ENCODE measurements at regions not wholly inside any gene's neighbourhood (a gene's known extent, or its start where the extent isn't known, plus 50 kb on each side); places are given as distances from the start of the nearest gene placed in this dataset.

DNA sequence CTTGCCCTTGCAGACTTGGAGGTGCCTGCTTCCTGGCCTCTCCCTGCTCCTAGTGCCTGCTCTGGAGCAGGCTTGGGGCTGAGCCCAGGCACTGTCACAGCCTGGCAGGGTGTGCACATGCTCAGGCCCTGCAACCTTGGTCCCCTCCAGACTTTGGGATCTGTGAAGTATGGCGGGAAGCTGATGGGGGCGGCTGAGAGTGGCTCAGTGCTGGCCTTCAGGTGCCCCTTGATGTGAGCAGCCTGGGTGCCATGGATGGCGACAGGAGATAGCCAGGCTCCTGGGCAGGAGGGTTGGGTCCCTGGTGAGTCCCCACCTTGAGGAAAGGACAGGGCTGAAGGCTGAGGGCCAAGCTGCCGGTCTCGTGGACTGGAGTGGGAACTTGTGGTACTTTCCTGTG, 700.4 kb upstream of the KCND2 start:
- Histone ChIP-seq H3K27me3 (ENCODE audit: insufficient read depth, low read depth, low read length) (no peaks in the 10 kb centered on the region), H3K9me3 (ENCODE audit: low read length) (no peaks in the 10 kb centered on the region), H3K27ac (ENCODE audit: low read length) (no peak overlapping the region), H3K9ac (ENCODE audit: low read length) (no peak overlapping the region), H3K4me2 (ENCODE audit: low read length) (no peak overlapping the region), H3F3A (ENCODE audit: insufficient read depth, low read length, poor library complexity, severe bottlenecking) (no peaks in the 10 kb centered on the region), H4K20me1 (ENCODE audit: insufficient read depth) (no peaks in the 10 kb centered on the region), H2AFZ (ENCODE audit: low read depth, low read length) (no peak overlapping the region), H3K9me2 (ENCODE audit: insufficient read depth, low read length) (no peaks in the 10 kb centered on the region), H3K4me3 (ENCODE audit: low read length) (no peak overlapping the region), H3K79me2 (replicated peaks; ENCODE audit: insufficient read depth, low read length) (no peaks in the 10 kb centered on the region), H3K36me3 (ENCODE audit: insufficient read depth, low read length) (no peaks in the 10 kb centered on the region)
- TF ChIP-seq TAF1 (IDR thresholded peaks at IDR 0.05; ENCODE audit: low read depth) = no peak

DNA sequence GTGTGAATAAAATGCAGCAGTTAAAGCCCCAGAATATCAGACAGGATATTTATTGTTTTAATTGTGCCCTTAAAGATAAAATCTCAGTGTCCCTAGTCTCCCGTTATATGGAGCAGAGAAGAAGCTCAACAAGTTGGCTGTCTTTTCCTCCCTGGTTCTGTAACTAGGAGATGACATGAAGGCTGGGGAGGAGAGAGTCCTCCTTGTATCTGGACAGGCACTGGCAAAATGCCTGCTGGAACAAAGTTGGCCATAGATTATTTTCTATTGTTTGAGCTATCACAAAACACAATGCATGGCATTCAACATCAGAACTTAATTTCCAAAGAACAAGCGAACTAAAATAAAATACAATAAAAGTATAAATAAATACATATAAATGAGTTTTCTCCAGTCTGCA, 694.9 kb upstream of the KCND2 start:
- Histone ChIP-seq H3K27me3 (ENCODE audit: insufficient read depth, low read depth, low read length) (no peaks in the 10 kb centered on the region), H3K9me2 (ENCODE audit: insufficient read depth, low read length) (no peaks in the 10 kb centered on the region), H3K9ac (ENCODE audit: low read length) (no peak overlapping the region), H3K9me3 (ENCODE audit: low read length) (no peaks in the 10 kb centered on the region), H3K79me2 (replicated peaks; ENCODE audit: insufficient read depth, low read length) (no peaks in the 10 kb centered on the region), H3F3A (ENCODE audit: insufficient read depth, low read length, poor library complexity, severe bottlenecking) (no peaks in the 10 kb centered on the region), H3K4me3 (ENCODE audit: low read length) (no peak overlapping the region), H4K20me1 (ENCODE audit: insufficient read depth) (no peaks in the 10 kb centered on the region), H3K27ac (ENCODE audit: low read length) (no peak overlapping the region), H2AFZ (ENCODE audit: low read depth, low read length) (no peak overlapping the region), H3K4me2 (ENCODE audit: low read length) (no peak overlapping the region), H3K36me3 (ENCODE audit: insufficient read depth, low read length) (no peaks in the 10 kb centered on the region)
- TF ChIP-seq EZH2 (IDR thresholded peaks at IDR 0.05; ENCODE audit: borderline replicate concordance, insufficient read depth, low read length, poor library complexity, severe bottlenecking) (no peak), CTCF (IDR thresholded peaks at IDR 0.05; ENCODE audit: poor library complexity, severe bottlenecking) (no peak), MXI1 (conservative IDR thresholded peaks at IDR 0.05; ENCODE audit: poor library complexity, severe bottlenecking) (no peak)

- Histone ChIP-seq H3K36me3 (ENCODE audit: insufficient read depth, low read length) (no peaks in the 10 kb centered on the region), H2AFZ (ENCODE audit: low read depth, low read length) (no peak overlapping the region), H3K9me2 (ENCODE audit: insufficient read depth, low read length) (no peaks in the 10 kb centered on the region), H3K27ac (ENCODE audit: low read length) (no peak overlapping the region), H3K4me2 (ENCODE audit: low read length) (no peak overlapping the region), H3F3A (ENCODE audit: insufficient read depth, low read length, poor library complexity, severe bottlenecking) (no peaks in the 10 kb centered on the region), H4K20me1 (ENCODE audit: insufficient read depth) (no peaks in the 10 kb centered on the region), H3K9ac (ENCODE audit: low read length) (no peak overlapping the region), H3K79me2 (replicated peaks; ENCODE audit: insufficient read depth, low read length) (no peaks in the 10 kb centered on the region), H3K4me3 (ENCODE audit: low read length) (no peak overlapping the region), H3K9me3 (ENCODE audit: low read length) (no peaks in the 10 kb centered on the region), H3K27me3 (ENCODE audit: insufficient read depth, low read depth, low read length) (no peaks in the 10 kb centered on the region)
- no peak for TF ChIP-seq EZH2 (IDR thresholded peaks at IDR 0.05; ENCODE audit: borderline replicate concordance, insufficient read depth, low read length, poor library complexity, severe bottlenecking)
- no peak for TF ChIP-seq MXI1 (conservative IDR thresholded peaks at IDR 0.05; ENCODE audit: poor library complexity, severe bottlenecking)
- no peak for TF ChIP-seq SMC3 (conservative IDR thresholded peaks at IDR 0.05; ENCODE audit: poor library complexity)
- no peak for TF ChIP-seq RAD21 (conservative IDR thresholded peaks at IDR 0.05)
- TF ChIP-seq, protein P1, sequence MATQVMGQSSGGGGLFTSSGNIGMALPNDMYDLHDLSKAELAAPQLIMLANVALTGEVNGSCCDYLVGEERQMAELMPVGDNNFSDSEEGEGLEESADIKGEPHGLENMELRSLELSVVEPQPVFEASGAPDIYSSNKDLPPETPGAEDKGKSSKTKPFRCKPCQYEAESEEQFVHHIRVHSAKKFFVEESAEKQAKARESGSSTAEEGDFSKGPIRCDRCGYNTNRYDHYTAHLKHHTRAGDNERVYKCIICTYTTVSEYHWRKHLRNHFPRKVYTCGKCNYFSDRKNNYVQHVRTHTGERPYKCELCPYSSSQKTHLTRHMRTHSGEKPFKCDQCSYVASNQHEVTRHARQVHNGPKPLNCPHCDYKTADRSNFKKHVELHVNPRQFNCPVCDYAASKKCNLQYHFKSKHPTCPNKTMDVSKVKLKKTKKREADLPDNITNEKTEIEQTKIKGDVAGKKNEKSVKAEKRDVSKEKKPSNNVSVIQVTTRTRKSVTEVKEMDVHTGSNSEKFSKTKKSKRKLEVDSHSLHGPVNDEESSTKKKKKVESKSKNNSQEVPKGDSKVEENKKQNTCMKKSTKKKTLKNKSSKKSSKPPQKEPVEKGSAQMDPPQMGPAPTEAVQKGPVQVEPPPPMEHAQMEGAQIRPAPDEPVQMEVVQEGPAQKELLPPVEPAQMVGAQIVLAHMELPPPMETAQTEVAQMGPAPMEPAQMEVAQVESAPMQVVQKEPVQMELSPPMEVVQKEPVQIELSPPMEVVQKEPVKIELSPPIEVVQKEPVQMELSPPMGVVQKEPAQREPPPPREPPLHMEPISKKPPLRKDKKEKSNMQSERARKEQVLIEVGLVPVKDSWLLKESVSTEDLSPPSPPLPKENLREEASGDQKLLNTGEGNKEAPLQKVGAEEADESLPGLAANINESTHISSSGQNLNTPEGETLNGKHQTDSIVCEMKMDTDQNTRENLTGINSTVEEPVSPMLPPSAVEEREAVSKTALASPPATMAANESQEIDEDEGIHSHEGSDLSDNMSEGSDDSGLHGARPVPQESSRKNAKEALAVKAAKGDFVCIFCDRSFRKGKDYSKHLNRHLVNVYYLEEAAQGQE (IDR thresholded peaks at IDR 0.05; ENCODE audit: borderline replicate concordance) = no peak
- TF ChIP-seq EP300 (conservative IDR thresholded peaks at IDR 0.05; ENCODE audit: poor library complexity, severe bottlenecking) = no peak
- TF ChIP-seq TAF1 (IDR thresholded peaks at IDR 0.05; ENCODE audit: low read depth) = no peak
- TF ChIP-seq POLR2AphosphoS5 (IDR thresholded peaks at IDR 0.05) = no peak
- TF ChIP-seq CTCF (IDR thresholded peaks at IDR 0.05; ENCODE audit: poor library complexity, severe bottlenecking) = no peak
Measured at GRCh38 chr7:119594956-119595355, 678.0 kb upstream of the KCND2 start.

Data from neural cell (in vitro differentiated cells).